NCI-H2171 (cell line): ENCODE measurements at regions not wholly inside any gene's neighbourhood (a gene's known extent, or its start where the extent isn't known, plus 50 kb on each side); places are given as distances from the start of the nearest gene placed in this dataset.

Experiments
- DNase-seq: peaks from one replicate; lab custom pipeline; 2025; lab: John Stamatoyannopoulos, UW

DNA sequence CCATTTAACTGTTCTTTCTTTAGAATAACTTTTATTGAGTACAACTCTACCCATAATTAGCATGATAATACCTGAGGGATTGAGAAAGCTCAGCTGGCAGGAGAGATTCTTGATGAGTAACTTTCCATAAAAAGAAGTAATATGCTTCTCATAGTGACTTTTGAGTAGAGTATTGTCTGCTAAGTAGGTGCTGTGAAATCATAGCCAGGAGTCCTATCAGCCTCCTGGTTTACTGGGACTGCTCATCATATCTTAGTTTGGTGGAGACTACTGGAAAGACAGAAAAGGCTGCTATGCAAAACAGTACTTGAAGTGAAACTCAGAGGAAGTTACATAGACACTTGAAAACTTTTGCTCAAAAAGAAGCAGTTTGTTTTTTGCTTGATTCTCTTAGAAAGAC, 113.3 kb upstream of the ATP2B1 start:
- DNase-seq, result no peak

GRCh38 chr12:89817501-89818226, 109.0 kb upstream of the ATP2B1 start:
- DNase-seq, result no peak

- DNase-seq, result no peak
Measured at GRCh38 chr12:89815225-89815624, 106.6 kb upstream of the ATP2B1 start.

DNA sequence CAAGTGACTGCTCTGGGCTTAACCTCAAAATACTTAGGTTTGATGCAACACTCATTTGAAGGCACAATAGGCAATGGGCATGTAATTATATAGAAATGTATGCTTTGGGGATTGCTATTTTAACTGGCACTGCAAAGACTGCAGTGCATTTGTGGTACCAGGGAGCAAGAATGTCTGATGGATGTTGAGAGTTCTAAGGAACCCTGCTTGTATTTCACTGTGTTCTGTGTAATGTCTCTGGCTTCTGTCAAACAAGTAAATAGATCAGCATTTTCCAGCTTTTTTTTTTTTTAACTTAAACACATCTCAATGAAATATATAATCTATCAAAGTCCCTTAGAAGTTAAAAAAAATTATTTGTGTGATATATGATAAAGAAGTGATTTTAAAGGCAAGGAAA, 94.8 kb upstream of the ATP2B1 start:
- DNase-seq, result no peak

DNA sequence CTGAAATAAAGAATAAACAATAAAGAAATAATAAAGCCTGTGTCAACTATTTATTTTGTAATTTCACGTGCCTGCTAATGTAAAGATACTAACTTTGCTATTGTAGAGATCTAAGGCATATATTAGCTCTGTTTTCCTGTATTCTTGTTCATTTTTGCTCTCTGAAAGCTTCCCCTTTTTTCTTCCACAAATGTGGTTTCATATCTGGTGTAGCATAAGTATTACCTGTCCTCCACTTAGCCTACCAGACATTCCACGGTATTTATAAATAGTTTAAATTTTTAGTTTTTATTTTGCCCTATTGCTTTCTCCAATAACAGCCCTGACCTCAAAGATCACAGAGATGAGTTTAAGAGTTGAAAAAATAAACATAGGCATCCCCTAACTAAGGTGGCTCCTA, 92.6 kb upstream of the ATP2B1 start:
- DNase-seq, result no peak

GRCh38 chr12:89800435-89800834, 91.8 kb upstream of the ATP2B1 start:
- no peak for DNase-seq

DNA sequence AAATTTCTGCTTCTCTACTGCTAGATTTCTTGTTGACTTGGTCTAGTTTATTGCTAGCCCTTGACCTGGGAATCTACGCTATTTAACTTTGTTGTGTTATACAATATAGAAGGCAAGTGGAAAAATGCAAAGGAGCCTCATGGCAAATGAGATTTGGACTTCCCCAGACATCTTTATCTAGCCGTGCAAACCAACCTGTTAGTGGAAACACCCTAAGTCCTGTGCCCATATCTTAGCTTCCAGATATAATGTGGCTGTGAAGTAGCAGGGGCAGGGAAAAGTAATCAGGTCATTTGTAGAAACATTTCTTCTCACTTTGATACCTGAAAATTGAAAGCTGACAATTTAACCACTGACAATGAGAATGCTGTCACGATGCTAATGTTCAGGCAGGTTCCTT, 90.7 kb upstream of the ATP2B1 start:
- DNase-seq, result no peak

GRCh38 chr12:89797436-89797835, 88.8 kb upstream of the ATP2B1 start:
- DNase-seq, result no peak

DNA sequence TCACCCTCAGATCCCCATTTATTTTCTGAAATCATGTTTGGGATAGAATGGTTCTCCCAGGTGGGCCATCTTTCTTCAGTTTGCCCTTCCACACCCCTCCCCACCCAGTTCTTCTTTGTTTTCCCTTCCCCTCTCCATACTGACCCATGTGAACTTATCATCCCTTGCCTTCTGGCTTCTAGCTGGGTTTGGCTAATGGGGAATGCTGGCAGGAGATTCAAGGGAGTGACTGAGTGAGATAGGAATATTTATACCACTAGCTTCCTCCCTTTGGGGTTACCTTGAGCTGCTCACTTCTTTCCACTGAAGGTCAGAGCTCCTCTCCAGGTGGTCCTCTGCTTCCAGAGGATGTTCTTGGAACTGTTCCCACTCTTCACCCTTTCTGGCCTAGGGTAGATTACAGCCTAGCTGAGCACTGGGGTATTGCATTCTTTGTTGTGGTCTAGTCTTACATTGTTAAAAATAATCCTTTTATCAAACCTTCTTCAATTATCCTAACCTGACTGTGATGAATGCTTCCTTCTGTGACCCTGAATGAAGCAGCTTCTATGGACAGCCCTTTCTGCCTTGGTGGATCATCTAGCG, 88.3 kb upstream of the ATP2B1 start:
- DNase-seq, result no peak

GRCh38 chr12:89793946-89794345, 85.3 kb upstream of the ATP2B1 start:
- DNase-seq, result no peak

DNA sequence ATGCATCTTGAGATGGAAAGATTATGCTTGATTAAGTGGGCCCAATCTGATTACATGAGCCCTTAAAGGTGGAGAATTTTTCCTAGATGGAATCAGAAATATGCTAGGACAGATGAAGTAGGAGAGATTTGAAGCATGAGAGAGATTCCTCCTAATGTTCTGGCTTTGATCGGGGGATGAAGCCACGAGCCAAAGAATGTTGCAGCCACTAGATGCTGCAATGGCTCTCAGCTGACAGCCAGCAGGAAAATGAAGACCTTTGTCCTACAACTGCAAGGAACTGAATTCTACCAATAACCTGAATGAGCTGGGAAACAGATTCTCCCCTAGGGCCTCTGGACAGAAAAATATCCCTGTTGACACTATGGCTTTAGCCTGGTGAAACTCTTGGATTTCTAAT, 82.6 kb upstream of the ATP2B1 start:
- no peak for DNase-seq

- no peak for DNase-seq
Measured at GRCh38 chr12:89789862-89790261, 81.2 kb upstream of the ATP2B1 start.

GRCh38 chr12:89787763-89788162, 79.1 kb upstream of the ATP2B1 start:
- no peak for DNase-seq

- no peak for DNase-seq
Measured at GRCh38 chr12:89786177-89786810, 77.7 kb upstream of the ATP2B1 start.

DNA sequence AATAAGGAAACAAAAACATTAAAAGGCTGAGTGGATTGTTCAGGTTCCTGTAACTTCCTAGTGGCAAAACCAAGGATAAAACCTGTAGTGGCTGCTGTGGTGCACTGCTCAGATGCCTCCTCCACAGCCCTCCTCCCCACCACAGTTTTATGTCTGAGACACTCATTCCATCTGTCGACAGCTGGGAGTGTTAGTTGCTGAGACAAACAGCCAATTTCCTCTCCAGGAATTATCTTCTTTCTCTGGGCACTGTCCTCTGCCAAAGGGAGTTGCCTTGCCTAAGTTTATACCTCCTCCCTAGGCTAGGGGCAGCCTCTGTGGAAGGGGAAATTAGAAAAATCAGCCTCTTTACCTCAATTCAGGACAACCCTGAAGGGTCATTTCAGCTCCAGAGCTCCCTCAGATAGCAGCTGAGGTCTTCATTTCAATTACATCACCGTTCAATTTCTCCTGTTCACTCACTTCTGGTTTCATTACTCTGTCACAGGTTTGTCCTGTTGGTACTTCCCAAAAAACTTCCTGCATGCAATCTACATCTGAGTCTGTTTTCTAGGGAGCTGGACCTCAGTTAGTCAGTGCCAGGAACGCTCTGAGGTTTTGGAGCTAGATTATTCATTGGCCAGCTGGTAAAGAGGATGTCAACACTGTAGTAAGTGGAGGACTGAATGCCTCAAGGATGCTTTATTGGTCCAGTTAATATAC, 74.9 kb upstream of the ATP2B1 start:
- peak; percentile 42 for DNase-seq

- no peak for DNase-seq
Measured at GRCh38 chr12:89782807-89783206, 74.2 kb upstream of the ATP2B1 start.

DNA sequence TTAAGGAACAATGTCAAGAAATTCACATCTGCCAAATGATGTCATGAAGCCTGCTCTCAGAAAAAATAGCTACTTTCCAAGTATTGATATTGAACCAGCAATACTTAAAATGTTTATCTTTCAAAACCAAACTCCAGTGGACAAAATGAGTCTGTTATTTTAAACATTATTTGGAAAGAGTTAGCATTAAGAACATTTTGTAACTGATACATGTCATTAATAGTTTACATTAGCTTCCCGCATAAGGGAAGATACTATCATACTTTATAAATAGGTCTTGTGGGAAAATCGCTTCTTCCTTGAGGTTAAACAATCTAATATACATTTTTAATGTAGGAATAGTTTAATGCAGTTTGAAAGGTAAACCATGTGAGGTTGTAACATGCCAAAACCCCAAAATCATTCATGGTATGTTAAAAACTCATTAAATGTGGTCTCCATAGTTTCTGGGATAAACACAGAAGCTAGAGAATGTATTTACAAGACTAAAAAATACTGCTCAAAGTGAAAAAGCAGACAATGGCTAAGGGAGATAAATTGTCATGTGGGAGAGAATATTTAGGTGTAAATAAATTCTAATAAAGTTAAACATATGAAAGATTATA, 73.4 kb upstream of the ATP2B1 start:
- no peak for DNase-seq

GRCh38 chr12:89781156-89781555, 72.5 kb upstream of the ATP2B1 start:
- DNase-seq, result no peak

DNA sequence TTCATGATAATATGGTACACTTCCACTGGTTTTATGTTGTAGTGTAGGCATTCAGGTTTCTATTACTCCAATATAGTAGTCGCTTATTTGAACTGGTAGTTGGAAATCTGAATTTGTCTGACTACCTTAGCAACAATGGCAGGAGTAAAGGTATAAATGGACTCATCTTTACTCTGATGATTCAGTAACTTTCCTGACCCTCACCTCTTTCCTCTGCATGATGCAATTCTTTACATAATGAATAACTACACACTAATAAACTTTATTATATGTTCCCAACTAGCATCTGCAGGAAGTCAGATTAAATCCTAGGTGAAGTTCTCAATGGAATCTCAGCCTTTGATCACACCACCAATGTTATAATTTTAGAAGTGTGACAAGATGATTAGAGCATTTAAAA, 70.5 kb upstream of the ATP2B1 start:
- no peak for DNase-seq

DNA sequence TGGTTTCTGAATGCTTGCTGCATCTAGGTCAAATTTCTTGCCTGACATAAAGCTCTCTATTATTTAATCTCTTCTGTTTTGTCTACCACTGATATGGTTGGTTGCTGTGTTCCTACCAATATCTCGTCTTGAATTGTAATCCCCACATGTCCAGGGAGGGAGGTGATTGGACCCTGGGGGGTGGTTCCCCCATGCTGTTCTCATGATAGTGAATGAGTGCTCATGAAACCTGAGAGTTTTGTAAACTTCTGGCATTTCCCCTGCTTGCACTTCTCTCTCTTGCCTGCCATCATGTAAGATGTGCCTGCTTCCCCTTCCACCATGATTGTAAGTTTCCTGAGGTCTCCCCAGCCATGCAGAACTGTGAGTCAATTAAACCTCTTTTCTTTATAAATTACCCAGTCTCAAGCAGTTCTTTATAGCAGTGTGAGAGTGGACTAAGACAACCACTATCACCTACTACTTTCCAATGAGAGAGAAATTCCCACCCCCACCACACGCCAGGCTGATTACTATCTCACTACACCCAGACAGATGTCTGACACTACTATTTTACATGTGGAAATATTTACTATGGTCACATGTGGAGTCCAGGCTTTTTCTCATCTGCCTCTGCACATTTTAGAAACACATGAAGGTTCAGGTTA, 69.2 kb upstream of the ATP2B1 start:
- DNase-seq, result no peak

DNA sequence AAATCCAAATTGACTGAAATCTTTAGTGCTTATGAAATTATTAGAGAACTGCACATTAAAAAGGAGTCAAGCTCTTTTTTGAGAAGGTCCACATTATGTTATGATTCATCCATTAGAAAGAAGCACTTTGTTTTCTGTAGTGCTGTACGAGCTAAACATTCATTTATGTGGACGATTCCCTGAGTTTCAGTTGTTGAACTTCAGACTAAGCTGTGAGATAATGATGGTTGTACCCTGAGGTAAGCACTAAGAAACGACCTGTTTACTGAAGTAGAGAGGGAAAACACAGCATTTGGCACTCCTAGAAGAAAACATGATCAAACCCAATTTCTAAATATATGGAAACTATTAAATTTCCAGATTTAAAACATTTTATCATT, 67.3 kb upstream of the ATP2B1 start:
- no peak for DNase-seq
